ENCODE measurements at regions not wholly inside any gene's neighbourhood (a gene's known extent, or its start where the extent isn't known, plus 50 kb on each side); places are given as distances from the start of the nearest gene placed in this dataset.
"Not testable (repeated sequence)": the region's sequence is repeated elsewhere in the genome, so short reads cannot be mapped to it uniquely, and the experiment has no call there.

- no peak for FAIRE-seq
- TF ChIP-seq POLR2AphosphoS5 (IDR thresholded peaks at IDR 0.05; ENCODE audit: low read depth, low read length) (no peak), TAF1 (IDR thresholded peaks at IDR 0.05; ENCODE audit: low read depth, low read length) (no peak), POLR2A (IDR thresholded peaks at IDR 0.05; ENCODE audit: low read depth, low read length) (no peak), SPI1 (IDR thresholded peaks at IDR 0.05; ENCODE audit: low read depth, low read length) (no peak), POU2F2 (IDR thresholded peaks at IDR 0.05; ENCODE audit: low read depth, low read length) (no peak), PAX5 (IDR thresholded peaks at IDR 0.05; ENCODE audit: insufficient read depth, low read length, severe bottlenecking) (no peak)
- no peak for DNase-seq (ENCODE audit: insufficient read length, low spot score)
These were observed 135.7 kb upstream of the RNF32 start for GRCh38 chr7:156504687-156505545.

GRCh38 chr7:156504006-156504405 is 136.6 kb upstream of the RNF32 start:
- FAIRE-seq = no peak

GRCh38 chr7:156503196-156503595 is 137.4 kb upstream of the RNF32 start:
- no peak for DNase-seq (ENCODE audit: insufficient read length, low spot score)
- no peak for FAIRE-seq

More at GRCh38 chr7:156504006-156504405, 136.6 kb upstream of the RNF32 start:
- TF ChIP-seq PAX5 (IDR thresholded peaks at IDR 0.05; ENCODE audit: insufficient read depth, low read length, severe bottlenecking) (no peak), TAF1 (IDR thresholded peaks at IDR 0.05; ENCODE audit: low read depth, low read length) (no peak), POLR2A (IDR thresholded peaks at IDR 0.05; ENCODE audit: low read depth, low read length) (no peak), SPI1 (IDR thresholded peaks at IDR 0.05; ENCODE audit: low read depth, low read length) (no peak), POU2F2 (IDR thresholded peaks at IDR 0.05; ENCODE audit: low read depth, low read length) (no peak), POLR2AphosphoS5 (IDR thresholded peaks at IDR 0.05; ENCODE audit: low read depth, low read length) (no peak)
- DNase-seq (ENCODE audit: insufficient read length, low spot score) = no peak

GRCh38 chr7:156501815-156502214 is 138.8 kb upstream of the RNF32 start:
- DNase-seq (ENCODE audit: insufficient read length, low spot score); FAIRE-seq: not testable (repeated sequence)

More at GRCh38 chr7:156503196-156503595, 137.4 kb upstream of the RNF32 start:
- TF ChIP-seq POLR2AphosphoS5 (IDR thresholded peaks at IDR 0.05; ENCODE audit: low read depth, low read length) (no peak), PAX5 (IDR thresholded peaks at IDR 0.05; ENCODE audit: insufficient read depth, low read length, severe bottlenecking) (no peak), POU2F2 (IDR thresholded peaks at IDR 0.05; ENCODE audit: low read depth, low read length) (no peak), TAF1 (IDR thresholded peaks at IDR 0.05; ENCODE audit: low read depth, low read length) (no peak), POLR2A (IDR thresholded peaks at IDR 0.05; ENCODE audit: low read depth, low read length) (no peak), SPI1 (IDR thresholded peaks at IDR 0.05; ENCODE audit: low read depth, low read length) (no peak)

GRCh38 chr7:156499247-156499881 is 141.2 kb upstream of the RNF32 start:
- DNase-seq (ENCODE audit: insufficient read length, low spot score) = no peak
- TF ChIP-seq POU2F2 (IDR thresholded peaks at IDR 0.05; ENCODE audit: low read depth, low read length) = no peak
- TF ChIP-seq PAX5 (IDR thresholded peaks at IDR 0.05; ENCODE audit: insufficient read depth, low read length, severe bottlenecking) = no peak
- no peak for TF ChIP-seq POLR2AphosphoS5 (IDR thresholded peaks at IDR 0.05; ENCODE audit: low read depth, low read length)
- TF ChIP-seq POLR2A (IDR thresholded peaks at IDR 0.05; ENCODE audit: low read depth, low read length) = no peak
- TF ChIP-seq TAF1 (IDR thresholded peaks at IDR 0.05; ENCODE audit: low read depth, low read length) = no peak
- TF ChIP-seq SPI1 (IDR thresholded peaks at IDR 0.05; ENCODE audit: low read depth, low read length) = no peak; the same call in 1 of the 2 replicates
- FAIRE-seq = peak; percentile 5

DNA sequence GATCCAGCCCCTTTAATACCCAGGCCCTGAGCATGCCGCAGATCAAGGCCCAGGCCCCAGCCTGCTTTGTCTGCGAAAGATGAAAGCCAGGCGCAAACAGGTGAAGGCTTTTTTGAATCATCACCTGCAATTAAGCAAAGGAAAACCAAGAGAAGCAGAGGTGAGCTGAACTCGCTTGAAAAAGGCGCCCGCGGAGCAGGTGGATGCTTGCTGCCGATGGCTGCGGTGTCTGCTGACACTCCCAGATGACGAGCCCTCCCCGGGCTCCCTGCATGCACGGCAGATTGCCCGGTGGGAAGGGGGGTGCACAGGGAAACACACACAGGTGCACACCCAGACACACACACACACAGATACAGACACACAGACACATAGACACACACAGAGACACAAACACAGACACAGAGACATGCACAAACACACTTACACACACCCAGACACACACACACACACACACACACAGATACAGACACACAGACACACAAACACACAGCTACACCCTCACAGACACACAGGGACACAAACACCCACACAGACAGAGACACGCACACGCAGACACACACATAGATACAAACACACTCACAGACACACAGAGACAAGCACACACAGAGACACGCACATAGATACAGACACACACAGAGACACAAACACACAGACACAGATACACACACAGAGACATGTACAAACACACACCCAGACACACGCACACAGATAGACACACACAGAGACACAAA is 142.6 kb upstream of the RNF32 start:
- TF ChIP-seq POU2F2 (IDR thresholded peaks at IDR 0.05; ENCODE audit: low read depth, low read length) (no peak), POLR2A (IDR thresholded peaks at IDR 0.05; ENCODE audit: low read depth, low read length) (no peak), PAX5 (IDR thresholded peaks at IDR 0.05; ENCODE audit: insufficient read depth, low read length, severe bottlenecking) (no peak), POLR2AphosphoS5 (IDR thresholded peaks at IDR 0.05; ENCODE audit: low read depth, low read length) (no peak), SPI1 (IDR thresholded peaks at IDR 0.05; ENCODE audit: low read depth, low read length) (no peak), TAF1 (IDR thresholded peaks at IDR 0.05; ENCODE audit: low read depth, low read length) (no peak)
- DNase-seq (ENCODE audit: insufficient read length, low spot score) (no peak), FAIRE-seq (no peak)

- no peak for TF ChIP-seq TAF1 (IDR thresholded peaks at IDR 0.05; ENCODE audit: low read depth, low read length)
- TF ChIP-seq POLR2A (IDR thresholded peaks at IDR 0.05; ENCODE audit: low read depth, low read length) = no peak
- TF ChIP-seq PAX5 (IDR thresholded peaks at IDR 0.05; ENCODE audit: insufficient read depth, low read length, severe bottlenecking) = no peak
- TF ChIP-seq POU2F2 (IDR thresholded peaks at IDR 0.05; ENCODE audit: low read depth, low read length) = no peak
- TF ChIP-seq POLR2AphosphoS5 (IDR thresholded peaks at IDR 0.05; ENCODE audit: low read depth, low read length) = no peak
- TF ChIP-seq SPI1 (IDR thresholded peaks at IDR 0.05; ENCODE audit: low read depth, low read length) = no peak
- FAIRE-seq = no peak
- no peak for DNase-seq (ENCODE audit: insufficient read length, low spot score)
These were observed 143.7 kb upstream of the RNF32 start for GRCh38 chr7:156496865-156497264.

DNA sequence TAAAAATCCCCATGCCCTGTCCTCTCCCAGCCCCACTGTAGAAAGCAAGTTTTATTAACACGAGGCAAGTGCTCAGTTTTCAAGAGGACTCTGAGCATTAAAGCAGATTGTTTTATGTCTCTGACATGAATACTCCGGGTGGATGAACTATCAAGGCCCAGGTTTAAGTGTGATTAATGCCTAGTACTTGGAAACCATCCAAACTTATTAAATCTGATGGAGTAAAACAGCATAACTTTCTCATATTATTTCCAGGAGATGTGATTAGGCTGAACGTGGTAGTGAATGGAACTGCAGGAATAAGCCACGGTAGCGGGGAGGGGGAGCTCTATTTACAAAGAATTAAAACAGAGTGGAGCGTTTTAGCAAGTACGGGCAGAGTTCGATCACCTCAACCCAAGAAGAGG is 144.2 kb upstream of the RNF32 start:
- DNase-seq (ENCODE audit: insufficient read length, low spot score) (no peak), FAIRE-seq (no peak)
- no peak for TF ChIP-seq PAX5 (IDR thresholded peaks at IDR 0.05; ENCODE audit: insufficient read depth, low read length, severe bottlenecking)
- TF ChIP-seq TAF1 (IDR thresholded peaks at IDR 0.05; ENCODE audit: low read depth, low read length) = no peak
- TF ChIP-seq POLR2AphosphoS5 (IDR thresholded peaks at IDR 0.05; ENCODE audit: low read depth, low read length) = no peak
- no peak for TF ChIP-seq POLR2A (IDR thresholded peaks at IDR 0.05; ENCODE audit: low read depth, low read length)
- no peak for TF ChIP-seq POU2F2 (IDR thresholded peaks at IDR 0.05; ENCODE audit: low read depth, low read length)
- no peak for TF ChIP-seq SPI1 (IDR thresholded peaks at IDR 0.05; ENCODE audit: low read depth, low read length)

DNA sequence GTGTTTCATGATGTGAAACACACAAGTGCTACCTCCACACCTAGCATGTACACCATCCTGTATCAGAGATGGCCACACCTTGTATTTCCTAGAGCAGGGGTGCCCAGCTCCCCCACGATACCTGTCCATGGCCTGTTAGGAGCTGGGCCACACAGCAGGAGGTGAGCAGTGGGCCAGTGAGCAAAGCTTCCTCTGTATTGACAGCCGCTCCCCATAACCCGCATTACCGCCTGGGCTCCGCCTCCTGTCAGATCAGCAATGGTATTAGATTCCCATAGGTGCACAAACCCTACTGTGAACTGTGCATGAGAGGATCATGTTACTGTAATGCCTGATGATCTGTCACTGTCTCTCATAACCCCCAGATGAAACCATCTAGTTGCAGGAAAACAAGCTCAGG is 145.6 kb upstream of the RNF32 start:
- no peak for TF ChIP-seq SPI1 (IDR thresholded peaks at IDR 0.05; ENCODE audit: low read depth, low read length)
- no peak for TF ChIP-seq POLR2AphosphoS5 (IDR thresholded peaks at IDR 0.05; ENCODE audit: low read depth, low read length)
- no peak for TF ChIP-seq TAF1 (IDR thresholded peaks at IDR 0.05; ENCODE audit: low read depth, low read length)
- TF ChIP-seq POLR2A (IDR thresholded peaks at IDR 0.05; ENCODE audit: low read depth, low read length) = no peak
- no peak for TF ChIP-seq POU2F2 (IDR thresholded peaks at IDR 0.05; ENCODE audit: low read depth, low read length)
- no peak for TF ChIP-seq PAX5 (IDR thresholded peaks at IDR 0.05; ENCODE audit: insufficient read depth, low read length, severe bottlenecking)
- DNase-seq (ENCODE audit: insufficient read length, low spot score) = no peak
- FAIRE-seq = no peak
